ENCODE measurements at regions not wholly inside any gene's neighbourhood (a gene's known extent, or its start where the extent isn't known, plus 50 kb on each side); places are given as distances from the start of the nearest gene placed in this dataset.

- no peak for TF ChIP-seq EZH2 (IDR thresholded peaks at IDR 0.05; ENCODE audit: low read depth, unreplicated experiment)
- no peak for TF ChIP-seq CTCF (conservative IDR thresholded peaks at IDR 0.05; ENCODE audit: low read depth in 2 of 2)
- TF ChIP-seq REST (IDR thresholded peaks at IDR 0.05; ENCODE audit: unreplicated experiment) = no peak
- TF ChIP-seq JUNB (IDR thresholded peaks at IDR 0.05; ENCODE audit: unreplicated experiment) = no peak
- no peak for TF ChIP-seq EZH2phosphoT487 (IDR thresholded peaks at IDR 0.05; ENCODE audit: unreplicated experiment)
- TF ChIP-seq CREB1 (CRISPR knock-in tag; IDR thresholded peaks at IDR 0.05; ENCODE audit: low read depth) = no peak
- no peak for TF ChIP-seq POLR2AphosphoS5 (IDR thresholded peaks at IDR 0.05; ENCODE audit: low read depth)
- TF ChIP-seq ZNF114 (CRISPR knock-in tag; IDR thresholded peaks at IDR 0.05) = no peak
Observed at GRCh38 chr3:71846185-71846584, 61.2 kb upstream of the PROK2 start.
